Cardiac muscle cell (in vitro differentiated cells and primary cell): ENCODE measurements at regions not wholly inside any gene's neighbourhood (a gene's known extent, or its start where the extent isn't known, plus 50 kb on each side); places are given as distances from the start of the nearest gene placed in this dataset.

Experiments
- DNase-seq, 2 donors: peaks; one replicate each; pipeline versions ENCODE4 v3.0.0 to v3.0.0-alpha.2; 2010 to 2017; ENCODE audit warnings: low read depth in 1 of 2, low spot score in 1 of 2
- H3K27ac ChIP-seq: fragments of 200-600 bp; sonication (generic); 2 replicates; pipeline ENCODE4 v1.5.1; 2016
- H3K27me3 ChIP-seq: fragments of 200-600 bp; sonication (generic); 2 replicates; pipeline ENCODE4 v1.6.0; 2016; ENCODE audit warnings: control low read depth
- H3K36me3 ChIP-seq: fragments of 200-600 bp; sonication (generic); 2 replicates; pipeline ENCODE4 v1.5.1; 2016; ENCODE audit warnings: control low read depth
- H3K4me1 ChIP-seq: fragments of 200-600 bp; sonication (generic); 2 replicates; pipeline ENCODE4 v1.8.1; 2017; ENCODE audit warnings: low read depth, mild to moderate bottlenecking, mixed run types
- H3K4me3 ChIP-seq: fragments of 200-600 bp; sonication (generic); 2 replicates; pipeline ENCODE4 v1.5.1; 2016; ENCODE audit warnings: mild to moderate bottlenecking
- H3K9me3 ChIP-seq: fragments of 200-600 bp; sonication (generic); 2 replicates; pipeline ENCODE4 v1.5.1; 2017; ENCODE audit warnings: low read depth, mild to moderate bottlenecking, control low read depth
- CTCF ChIP-seq: IDR thresholded peaks from 2 replicates; pipeline ENCODE4 v1.5.1; 2012; ENCODE audit warnings: low read depth, mild to moderate bottlenecking, low read length

- Histone ChIP-seq H3K27ac (no peak overlapping the region), H3K4me3 (no peak overlapping the region), H3K27me3 (no peaks in the 10 kb centered on the region), H3K4me1 (peaks cover 11% of the 10 kb centered on the region), H3K9me3 (no peaks in the 10 kb centered on the region), H3K36me3 (no peaks in the 10 kb centered on the region)
- no peak for DNase-seq
- no peak for TF ChIP-seq CTCF
These were observed 141.0 kb upstream of the JUN start for GRCh38 chr1:58924821-58925220.

GRCh38 chr1:58925247-58925646 lies 141.4 kb upstream of the JUN start:
- H3K36me3 ChIP-seq = no peaks in the 10 kb centered on the region
- H3K4me1 ChIP-seq = peaks cover 11% of the 10 kb centered on the region
- peaks cover 4% of the 10 kb centered on the region for H3K27me3 ChIP-seq
- H3K9me3 ChIP-seq = no peaks in the 10 kb centered on the region
- TF ChIP-seq CTCF = no peak
- no peak overlapping the region for H3K4me3 ChIP-seq
- no peak overlapping the region for H3K27ac ChIP-seq
- DNase-seq = no peak

GRCh38 chr1:58926152-58926551 lies 142.3 kb upstream of the JUN start:
- Histone ChIP-seq H3K27ac (no peak overlapping the region), H3K4me1 (peaks cover 11% of the 10 kb centered on the region), H3K27me3 (peaks cover 5% of the 10 kb centered on the region), H3K9me3 (no peaks in the 10 kb centered on the region), H3K36me3 (no peaks in the 10 kb centered on the region), H3K4me3 (no peak overlapping the region)
- TF ChIP-seq CTCF = no peak
- no peak for DNase-seq

- Histone ChIP-seq H3K4me1 (peaks cover 11% of the 10 kb centered on the region), H3K9me3 (no peaks in the 10 kb centered on the region), H3K27ac (no peak overlapping the region), H3K4me3 (no peak overlapping the region), H3K27me3 (peaks cover 5% of the 10 kb centered on the region), H3K36me3 (no peaks in the 10 kb centered on the region)
- no peak for DNase-seq
- no peak for TF ChIP-seq CTCF
These were observed 143.3 kb upstream of the JUN start for GRCh38 chr1:58927041-58927721.

- Histone ChIP-seq H3K9me3 (no peaks in the 10 kb centered on the region), H3K4me1 (peaks cover 6% of the 10 kb centered on the region), H3K4me3 (no peak overlapping the region), H3K27me3 (peaks cover 5% of the 10 kb centered on the region), H3K27ac (no peak overlapping the region), H3K36me3 (no peaks in the 10 kb centered on the region)
- TF ChIP-seq CTCF = no peak
- DNase-seq = no peak
These were observed 143.9 kb upstream of the JUN start for GRCh38 chr1:58927722-58928085.

GRCh38 chr1:58928514-58928913 lies 144.7 kb upstream of the JUN start:
- Histone ChIP-seq H3K27me3 (peaks cover 5% of the 10 kb centered on the region), H3K9me3 (no peaks in the 10 kb centered on the region), H3K4me1 (peaks cover 5% of the 10 kb centered on the region), H3K36me3 (no peaks in the 10 kb centered on the region), H3K4me3 (no peak overlapping the region), H3K27ac (no peak overlapping the region)
- DNase-seq = no peak
- TF ChIP-seq CTCF = no peak
